H1 (cell line): ENCODE measurements at regions not wholly inside any gene's neighbourhood (a gene's known extent, or its start where the extent isn't known, plus 50 kb on each side); places are given as distances from the start of the nearest gene placed in this dataset.

Source experiments
- CTCF ChIA-PET: fragments of 300-600 bp; sonication (Branson Sonifier 250); formaldehyde crosslinking; loops from one replicate; lab custom pipeline; 2021; ENCODE audit not compliant: partially characterized antibody; lab: Charles Lee
- POLR2A ChIA-PET: fragments of 300-600 bp; sonication (Branson Sonifier 250); formaldehyde crosslinking; loops from one replicate; lab custom pipeline; 2021; ENCODE audit warnings: inconsistent platforms; ENCODE audit not compliant: partially characterized antibody; lab: Charles Lee
- DNase-seq, 2 experiments: peaks; one replicate each; pipeline versions ENCODE4 v3.0.0 to v3.0.0-alpha.2; 2010 to 2022; ENCODE audit warnings: low spot score in 2 of 2, low read depth in 1 of 2, mixed read lengths in 1 of 2
- FAIRE-seq: peaks from 2 replicates; lab custom pipeline; 2011; peaks lifted over from hg19 to GRCh38; lab: Jason Lieb, UNC
- H2AFZ ChIP-seq: 2 replicates; pipeline ENCODE4 v1.8.1; 2012; ENCODE audit warnings: low read length, inconsistent platforms
- H2AK5ac ChIP-seq: 2 replicates; pipeline ENCODE4 v1.6.1; 2013; ENCODE audit warnings: low read depth, low read length
- H2BK120ac ChIP-seq: replicated peaks from 2 replicates; pipeline ENCODE3; 2013; ENCODE audit warnings: low read depth, low read length, inconsistent platforms
- H2BK12ac ChIP-seq: 2 replicates; pipeline ENCODE4 v1.6.1; 2013; ENCODE audit warnings: low read depth, low read length
- H2BK15ac ChIP-seq: 2 replicates; pipeline ENCODE4 v1.6.1; 2013; ENCODE audit warnings: low read length
- H2BK20ac ChIP-seq: 2 replicates; pipeline ENCODE4 v1.6.1; 2013; ENCODE audit warnings: low read length
- H2BK5ac ChIP-seq: 2 replicates; pipeline ENCODE4 v1.6.1; 2013; ENCODE audit warnings: low read depth, low read length
- H3K14ac ChIP-seq: 2 replicates; pipeline ENCODE4 v1.6.1; 2013; ENCODE audit warnings: inconsistent platforms; ENCODE audit not compliant: insufficient read length
- H3K18ac ChIP-seq: 2 replicates; pipeline ENCODE4 v1.6.1; 2013; ENCODE audit warnings: low read length; ENCODE audit errors: extremely low read depth
- H3K23ac ChIP-seq: 2 replicates; pipeline ENCODE4 v1.6.1; 2013; ENCODE audit warnings: inconsistent platforms; ENCODE audit not compliant: insufficient read length
- H3K23me2 ChIP-seq: 2 replicates; pipeline ENCODE4 v1.6.1; 2013; ENCODE audit warnings: low read depth, low read length
- H3K27ac ChIP-seq: 2 replicates; pipeline ENCODE4 v1.6.1; 2011; ENCODE audit warnings: low read depth, low read length, inconsistent platforms
- H3K27me3 ChIP-seq, 4 experiments: replicated peaks in 1 of 4; 1 replicate in 1 of 4; 2 replicates in 3 of 4; pipeline versions ENCODE4 v1.6.1 to v1.8.1; 2011 to 2013; ENCODE audit warnings: low read length in 3 of 4, mild to moderate bottlenecking in 3 of 4, inconsistent platforms in 2 of 4, mixed read lengths in 2 of 4, moderate library complexity in 1 of 4; ENCODE audit not compliant: control insufficient read depth in 3 of 4, insufficient read depth in 3 of 4; ENCODE audit errors: extremely low read depth in 1 of 4
- H3K36me3 ChIP-seq, 4 experiments: 2 replicates each; pipeline versions ENCODE4 v1.6.1 to v1.8.1; 2011 to 2013; ENCODE audit warnings: mild to moderate bottlenecking in 4 of 4, low read length in 3 of 4, moderate library complexity in 2 of 4, control low read depth in 1 of 4, inconsistent platforms in 1 of 4; ENCODE audit not compliant: insufficient read depth in 4 of 4, control insufficient read depth in 2 of 4
- H3K4ac ChIP-seq: replicated peaks from 2 replicates; pipeline ENCODE3; 2013; ENCODE audit warnings: low read length, low read depth, mixed read lengths, inconsistent platforms; ENCODE audit not compliant: insufficient read length
- H3K4me1 ChIP-seq, 4 experiments: replicated peaks in 1 of 4; 1 replicate in 1 of 4; 2 replicates in 3 of 4; pipeline versions ENCODE4 v1.6.1 to v1.8.1; 2011 to 2013; ENCODE audit warnings: low read length in 3 of 4, inconsistent platforms in 2 of 4, mixed read lengths in 1 of 4; ENCODE audit not compliant: insufficient read depth in 4 of 4, control insufficient read depth in 3 of 4
- H3K4me2 ChIP-seq, 2 experiments: 2 replicates each; pipeline versions ENCODE4 v1.6.1 to v1.8.1; 2011 to 2013; ENCODE audit warnings: low read depth in 2 of 2, low read length in 2 of 2, control low read depth in 1 of 2, inconsistent platforms in 1 of 2, mild to moderate bottlenecking in 1 of 2; ENCODE audit not compliant: insufficient read depth in 1 of 2
- H3K4me3 ChIP-seq, 4 experiments: fragments of 200-600, 300-600 bp in 1 of 4; sonication (generic), shearing (Covaris generic), sonication (Bioruptor Twin) in 1 of 4; 2 replicates each; pipeline versions ENCODE4 v1.5.1 to v1.8.1; 2011 to 2016; ENCODE audit warnings: low read length in 4 of 4, low read depth in 3 of 4, control low read depth in 2 of 4, inconsistent platforms in 2 of 4, mild to moderate bottlenecking in 2 of 4, mixed read lengths in 1 of 4, moderate library complexity in 1 of 4; ENCODE audit not compliant: insufficient read depth in 2 of 4; ENCODE audit errors: extremely low read depth in 1 of 4
- H3K56ac ChIP-seq: replicated peaks from 2 replicates; pipeline ENCODE3; 2013; ENCODE audit warnings: low read depth, mild to moderate bottlenecking, mixed read lengths, low read length, inconsistent platforms; ENCODE audit not compliant: insufficient read length
- H3K79me1 ChIP-seq: 2 replicates; pipeline ENCODE4 v1.6.1; 2013; ENCODE audit warnings: low read depth, low read length, control low read depth
- H3K79me2 ChIP-seq, 2 experiments: 2 replicates each; pipeline versions ENCODE4 v1.6.1 to v1.8.1; 2012 to 2013; ENCODE audit warnings: low read length in 2 of 2, mild to moderate bottlenecking in 2 of 2, inconsistent platforms in 1 of 2; ENCODE audit not compliant: insufficient read depth in 2 of 2, control insufficient read depth in 1 of 2
- H3K9ac ChIP-seq, 4 experiments: replicated peaks in 1 of 4; 1 replicate in 1 of 4; 2 replicates in 3 of 4; pipeline versions ENCODE4 v1.6.1 to v1.8.1; 2011 to 2013; ENCODE audit warnings: low read depth in 3 of 4, low read length in 3 of 4, control low read depth in 2 of 4, mild to moderate bottlenecking in 2 of 4, moderate library complexity in 2 of 4, inconsistent platforms in 1 of 4; ENCODE audit errors: extremely low read depth in 1 of 4
- H3K9me3 ChIP-seq, 2 experiments: 2 replicates each; pipeline versions ENCODE4 v1.6.1 to v1.8.1; 2012 to 2013; ENCODE audit warnings: mild to moderate bottlenecking in 2 of 2, moderate library complexity in 2 of 2, control low read depth in 1 of 2, inconsistent platforms in 1 of 2, low read depth in 1 of 2, low read length in 1 of 2, mixed read lengths in 1 of 2; ENCODE audit not compliant: insufficient read depth in 2 of 2
- H4K20me1 ChIP-seq, 2 experiments: replicated peaks in 1 of 2; 2 replicates each; pipeline versions ENCODE3 to v1.8.1; 2011 to 2013; ENCODE audit warnings: inconsistent platforms in 2 of 2, low read length in 2 of 2, mild to moderate bottlenecking in 1 of 2; ENCODE audit not compliant: insufficient read depth in 2 of 2, control insufficient read depth in 1 of 2
- H4K5ac ChIP-seq: 2 replicates; pipeline ENCODE4 v1.6.1; 2013; ENCODE audit warnings: low read length, low read depth, mixed read lengths, inconsistent platforms; ENCODE audit not compliant: insufficient read length
- H4K8ac ChIP-seq: 2 replicates; pipeline ENCODE4 v1.8.0; 2013; ENCODE audit warnings: mild to moderate bottlenecking, moderate library complexity, low read length, inconsistent platforms; ENCODE audit not compliant: insufficient read depth; ENCODE audit errors: extremely low read depth
- H4K91ac ChIP-seq: replicated peaks from 2 replicates; pipeline ENCODE3; 2013; ENCODE audit warnings: low read length, mixed read lengths, inconsistent platforms; ENCODE audit not compliant: insufficient read length
- ASH2L ChIP-seq: fragments of 200-600, 300-600 bp; sonication (generic); IDR thresholded peaks from one replicate; pipeline ENCODE4 v1.7.1; 2017; ENCODE audit warnings: low read length
- BCL11A ChIP-seq, 2 experiments: IDR thresholded peaks; one replicate each; pipeline ENCODE4 v1.6.1; 2011; ENCODE audit warnings: low read depth in 2 of 2, low read length in 2 of 2, mild to moderate bottlenecking in 2 of 2
- CBX5 ChIP-seq: fragments of 300-800, 300-1000 bp; sonication (generic); IDR thresholded peaks from 2 replicates; pipeline ENCODE4 v1.7.1; 2016; ENCODE audit warnings: antibody characterized with exemption, low read length, low read depth
- CTBP2 ChIP-seq: IDR thresholded peaks from 2 replicates; pipeline ENCODE4 v1.7.0; 2011; ENCODE audit warnings: borderline replicate concordance, mild to moderate bottlenecking, moderate library complexity, mixed read lengths, low read length; ENCODE audit not compliant: insufficient read depth, insufficient read length
- HDAC6 ChIP-seq: IDR thresholded peaks from one replicate; pipeline ENCODE4 v1.7.1; 2012; ENCODE audit warnings: low read depth, mild to moderate bottlenecking, inconsistent platforms, low read length, moderate library complexity
- JUND ChIP-seq: IDR thresholded peaks from 2 replicates; pipeline ENCODE4 v1.6.1; 2011; ENCODE audit warnings: mild to moderate bottlenecking, improper control_type of control experiment, low read length
- KDM1A ChIP-seq: fragments of 200-600, 300-600 bp; sonication (generic); IDR thresholded peaks from 2 replicates; pipeline ENCODE4 v1.7.1; 2016; ENCODE audit warnings: mild to moderate bottlenecking, low read length, borderline replicate concordance
- POU5F1 ChIP-seq: IDR thresholded peaks from 2 replicates; pipeline ENCODE4 v1.6.1; 2011; ENCODE audit warnings: low read depth, mild to moderate bottlenecking, low read length, moderate library complexity
- RBBP5 ChIP-seq: IDR thresholded peaks from 2 replicates; pipeline ENCODE4 v1.7.1; 2012; ENCODE audit warnings: low read depth, mild to moderate bottlenecking, inconsistent platforms, low read length, moderate library complexity, borderline replicate concordance
- SIRT6 ChIP-seq: IDR thresholded peaks from one replicate; pipeline ENCODE4 v1.7.1; 2012; ENCODE audit warnings: low read length, inconsistent platforms
- SIX5 ChIP-seq: IDR thresholded peaks from 2 replicates; pipeline ENCODE4 v1.6.1; 2011; ENCODE audit warnings: mild to moderate bottlenecking, low read depth, low read length
- SRF ChIP-seq: IDR thresholded peaks from 2 replicates; pipeline ENCODE4 v1.6.1; 2011; ENCODE audit warnings: mild to moderate bottlenecking, low read depth, low read length, moderate library complexity
- SUZ12 ChIP-seq: fragments of 200-600 bp; sonication (generic); IDR thresholded peaks from 2 replicates; pipeline ENCODE4 v1.6.1; 2012; ENCODE audit warnings: mild to moderate bottlenecking, inconsistent platforms, low read length, moderate library complexity, mixed read lengths
- TAF1 ChIP-seq: IDR thresholded peaks from 2 replicates; pipeline ENCODE4 v1.6.1; 2011; ENCODE audit warnings: mild to moderate bottlenecking, low read depth, low read length
- USF2 ChIP-seq: IDR thresholded peaks from 2 replicates; pipeline ENCODE4 v1.6.1; 2011; ENCODE audit warnings: low read length, improper control_type of control experiment
- WGBS, 2 experiments: shearing (Covaris generic) in 1 of 2; methylation state at CpG; one replicate each; pipeline versions ENCODE4 v1.1.6 to v1.1.7; 2013 to 2015; ENCODE audit warnings: low lambda C conversion rate in 2 of 2, mixed read lengths in 2 of 2, inconsistent platforms in 1 of 2, low coverage in 1 of 2, missing lambda C conversion rate in 1 of 2; ENCODE audit not compliant: insufficient replicate concordance in 2 of 2, insufficient coverage in 1 of 2, insufficient read length in 1 of 2; ENCODE audit errors: extremely low coverage in 1 of 2, missing lambda C conversion rate in 1 of 2; 5-methylcytosine and 5-hydroxymethylcytosine counted together

GRCh38 chr4:116796022-116796421 is 289.4 kb downstream of the TRAM1L1 start:
- H3K9me3 ChIP-seq, result no peaks in the 10 kb centered on the region
- FAIRE-seq (no peak), DNase-seq (peak in 1 of 2 experiments; percentile 9)
- WGBS, 2 experiments, result 69% methylated on average over 2 of the region's 2 CpGs; no CpG with 5 or more reads in 1 of the 2 experiments
- H4K20me1 ChIP-seq, result no peaks in the 10 kb centered on the region
- H3K14ac ChIP-seq, result no peak overlapping the region
- no peaks in the 10 kb centered on the region for H3K79me1 ChIP-seq
- H3K56ac ChIP-seq, result no peak overlapping the region
- ChIA-PET CTCF (interaction anchor here (0.7 to 1.4 kb wide), 5 partner anchors 9 to 199 kb away, joined by 3 to 4 read pairs (median 3); no protein-coding TSS in a partner anchor), POLR2A (no interaction called here)
- no peaks in the 10 kb centered on the region for H3K36me3 ChIP-seq
- H3K18ac ChIP-seq, result no peak overlapping the region
- no peak overlapping the region for H3K4me3 ChIP-seq
- no peak overlapping the region for H2BK12ac ChIP-seq
- H3K4ac ChIP-seq, result no peak overlapping the region
- no peak overlapping the region for H4K8ac ChIP-seq
- no peak overlapping the region for H2AK5ac ChIP-seq
- no peaks in the 10 kb centered on the region for H3K79me2 ChIP-seq
- no peak overlapping the region for H2AFZ ChIP-seq
- H3K23me2 ChIP-seq, result no peaks in the 10 kb centered on the region
- no peaks in the 10 kb centered on the region for H3K4me1 ChIP-seq
- H3K27ac ChIP-seq, result no peak overlapping the region
- H3K4me2 ChIP-seq, result no peak overlapping the region
- no peak overlapping the region for H2BK20ac ChIP-seq
- H3K9ac ChIP-seq, result no peak overlapping the region
- no peak overlapping the region for H4K91ac ChIP-seq
- no peak overlapping the region for H4K5ac ChIP-seq
- no peaks in the 10 kb centered on the region for H3K27me3 ChIP-seq
- no peak overlapping the region for H2BK5ac ChIP-seq
- no peak overlapping the region for H2BK120ac ChIP-seq
- no peak overlapping the region for H3K23ac ChIP-seq
- no peak overlapping the region for H2BK15ac ChIP-seq
- no peak for TF ChIP-seq RBBP5
- TF ChIP-seq SRF, result no peak
- no peak for TF ChIP-seq KDM1A
- no peak for TF ChIP-seq SIRT6
- TF ChIP-seq USF2, result no peak
- TF ChIP-seq JUND, result peak; percentile 64; the same call in 1 of the 2 replicates
- no peak for TF ChIP-seq SUZ12
- no peak for TF ChIP-seq POU5F1
- TF ChIP-seq HDAC6, result no peak
- no peak for TF ChIP-seq TAF1
- no peak for TF ChIP-seq CTBP2
- no peak for TF ChIP-seq ASH2L
- TF ChIP-seq CBX5, result no peak
- TF ChIP-seq BCL11A (IDR thresholded peaks at IDR 0.05; ENCODE audit: low read depth in 2 of 2, low read length in 2 of 2), result no peak
- no peak for TF ChIP-seq SIX5
